HEK293T (cell line): ENCODE measurements at regions not wholly inside any gene's neighbourhood (a gene's known extent, or its start where the extent isn't known, plus 50 kb on each side); places are given as distances from the start of the nearest gene placed in this dataset.

Experiments
- CTCF ChIA-PET: fragments of 350-600 bp; formaldehyde crosslinking; extraction: SDS; loops from one replicate; lab custom pipeline; 2021; ENCODE audit warnings: antibody characterized with exemption, inconsistent platforms; lab: Yijun Ruan, JAX
- POLR2A ChIA-PET: fragments of 350-600 bp; formaldehyde crosslinking; extraction: SDS; loops from one replicate; lab custom pipeline; 2020; ENCODE audit warnings: antibody characterized with exemption, inconsistent platforms; lab: Yijun Ruan, JAX
- DNase-seq: peaks from one replicate; pipeline ENCODE4 v3.0.0; 2012; ENCODE audit warnings: mixed read lengths; ENCODE audit errors: extremely low spot score
- ARNT ChIP-seq: fragments of 450-650 bp; IDR thresholded peaks from 2 replicates; pipeline ENCODE4 v1.6.1; 2017; ENCODE audit warnings: mild to moderate bottlenecking
- BHLHE40 ChIP-seq: fragments of 450-650 bp; IDR thresholded peaks from 2 replicates; pipeline ENCODE4 v1.6.1; 2016; ENCODE audit warnings: mild to moderate bottlenecking, moderate library complexity, borderline replicate concordance
- CTBP1 ChIP-seq: fragments of 450-650 bp; IDR thresholded peaks from 2 replicates; pipeline ENCODE4 v1.6.1; 2016; ENCODE audit warnings: borderline replicate concordance
- ELF4 ChIP-seq: fragments of 450-650 bp; IDR thresholded peaks from 2 replicates; pipeline ENCODE4 v1.6.1; 2017; ENCODE audit warnings: antibody characterized with exemption
- FOXA1 ChIP-seq: fragments of 450-650 bp; IDR thresholded peaks from 2 replicates; pipeline ENCODE4 v1.6.1; 2016; ENCODE audit warnings: mild to moderate bottlenecking
- FOXK2 ChIP-seq: fragments of 450-650 bp; IDR thresholded peaks from 2 replicates; pipeline ENCODE4 v1.6.1; 2016; ENCODE audit warnings: mild to moderate bottlenecking
- FOXM1 ChIP-seq: fragments of 450-650 bp; IDR thresholded peaks from 2 replicates; pipeline ENCODE4 v1.6.1; 2017; ENCODE audit warnings: mild to moderate bottlenecking, borderline replicate concordance
- HDGF ChIP-seq: fragments of 450-650 bp; IDR thresholded peaks from 2 replicates; pipeline ENCODE4 v1.6.1; 2017; ENCODE audit warnings: antibody characterized with exemption, borderline replicate concordance
- L3MBTL2 ChIP-seq: fragments of 450-650 bp; conservative IDR thresholded peaks from 2 replicates; pipeline ENCODE4 v1.6.1; 2016; ENCODE audit warnings: mild to moderate bottlenecking
- LEF1 ChIP-seq: fragments of 450-650 bp; IDR thresholded peaks from 2 replicates; pipeline ENCODE4 v1.6.1; 2017; ENCODE audit warnings: mild to moderate bottlenecking, borderline replicate concordance
- NFRKB ChIP-seq: fragments of 450-650 bp; IDR thresholded peaks from 2 replicates; pipeline ENCODE4 v1.6.1; 2016; ENCODE audit warnings: mild to moderate bottlenecking, moderate library complexity
- SP1 ChIP-seq: fragments of 450-650 bp; IDR thresholded peaks from 2 replicates; pipeline ENCODE4 v1.6.1; 2017
- SUZ12 ChIP-seq: fragments of 450-650 bp; IDR thresholded peaks from 2 replicates; pipeline ENCODE4 v1.6.1; 2016; ENCODE audit warnings: mild to moderate bottlenecking
- TARDBP ChIP-seq: fragments of 450-650 bp; IDR thresholded peaks from 2 replicates; pipeline ENCODE4 v1.6.1; 2016
- ZNF384 ChIP-seq: fragments of 450-650 bp; IDR thresholded peaks from 2 replicates; pipeline ENCODE4 v1.6.1; 2016
- TF ChIP-seq, protein P1 (sequence below): fragments of 450-650 bp; IDR thresholded peaks from 2 replicates; pipeline ENCODE4 v1.6.1; 2016

DNA sequence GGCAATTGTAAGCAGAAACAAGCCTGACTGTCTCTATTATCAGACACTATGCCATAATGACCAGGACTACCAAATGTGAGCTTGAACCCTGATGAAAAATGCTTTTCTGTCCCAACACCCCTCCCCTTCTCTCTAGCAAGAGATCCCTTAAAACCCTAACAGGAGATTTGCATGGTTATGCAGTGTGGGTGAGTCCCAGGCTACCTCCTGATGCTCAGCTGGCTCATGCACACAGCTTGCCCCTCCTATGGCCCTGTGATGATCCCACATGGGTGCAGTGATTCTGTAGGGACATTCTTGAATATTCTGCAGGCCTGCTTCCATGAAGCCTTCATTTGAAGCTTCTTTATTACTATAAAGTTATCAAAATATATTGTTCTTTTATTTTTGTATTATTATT lies 357.4 kb downstream of the AKAIN1 start:
- POLR2A ChIA-PET, result no interaction called here
- no peak for DNase-seq
- CTCF ChIA-PET, result no interaction called here
- TF ChIP-seq ELF4, result no peak
- TF ChIP-seq CTBP1, result no peak
- TF ChIP-seq BHLHE40, result no peak
- no peak for TF ChIP-seq FOXA1
- no peak for TF ChIP-seq FOXM1
- no peak for TF ChIP-seq TARDBP

DNA sequence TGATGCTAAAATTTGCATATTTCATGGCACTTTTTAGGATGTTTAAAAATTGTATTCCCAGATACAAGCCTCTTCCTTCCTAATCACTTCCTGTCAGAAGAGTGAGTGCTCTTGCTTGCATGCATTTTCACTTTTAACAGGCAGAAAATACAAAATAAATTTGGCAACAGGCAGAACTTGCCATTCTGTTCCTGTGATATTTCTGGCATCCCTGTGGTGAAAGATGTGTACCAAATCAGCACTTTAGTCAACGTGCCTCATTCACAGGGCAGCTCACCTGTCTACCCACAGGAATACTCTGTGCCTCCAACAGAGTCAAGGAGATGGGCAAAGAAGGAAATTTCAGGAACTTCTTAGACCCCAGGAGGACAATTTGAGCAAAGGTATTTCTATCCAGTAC lies 360.9 kb downstream of the AKAIN1 start:
- ChIA-PET POLR2A (no interaction called here), CTCF (no interaction called here)
- TF ChIP-seq TARDBP (no peak), BHLHE40 (no peak), ELF4 (no peak), L3MBTL2 (no peak), ARNT (no peak), FOXM1 (no peak), FOXK2 (no peak), FOXA1 (no peak), NFRKB (no peak), SP1 (no peak), CTBP1 (no peak), LEF1 (no peak)
- TF ChIP-seq, protein P1, sequence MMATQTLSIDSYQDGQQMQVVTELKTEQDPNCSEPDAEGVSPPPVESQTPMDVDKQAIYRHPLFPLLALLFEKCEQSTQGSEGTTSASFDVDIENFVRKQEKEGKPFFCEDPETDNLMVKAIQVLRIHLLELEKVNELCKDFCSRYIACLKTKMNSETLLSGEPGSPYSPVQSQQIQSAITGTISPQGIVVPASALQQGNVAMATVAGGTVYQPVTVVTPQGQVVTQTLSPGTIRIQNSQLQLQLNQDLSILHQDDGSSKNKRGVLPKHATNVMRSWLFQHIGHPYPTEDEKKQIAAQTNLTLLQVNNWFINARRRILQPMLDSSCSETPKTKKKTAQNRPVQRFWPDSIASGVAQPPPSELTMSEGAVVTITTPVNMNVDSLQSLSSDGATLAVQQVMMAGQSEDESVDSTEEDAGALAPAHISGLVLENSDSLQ, result no peak
- no peak for DNase-seq

DNA sequence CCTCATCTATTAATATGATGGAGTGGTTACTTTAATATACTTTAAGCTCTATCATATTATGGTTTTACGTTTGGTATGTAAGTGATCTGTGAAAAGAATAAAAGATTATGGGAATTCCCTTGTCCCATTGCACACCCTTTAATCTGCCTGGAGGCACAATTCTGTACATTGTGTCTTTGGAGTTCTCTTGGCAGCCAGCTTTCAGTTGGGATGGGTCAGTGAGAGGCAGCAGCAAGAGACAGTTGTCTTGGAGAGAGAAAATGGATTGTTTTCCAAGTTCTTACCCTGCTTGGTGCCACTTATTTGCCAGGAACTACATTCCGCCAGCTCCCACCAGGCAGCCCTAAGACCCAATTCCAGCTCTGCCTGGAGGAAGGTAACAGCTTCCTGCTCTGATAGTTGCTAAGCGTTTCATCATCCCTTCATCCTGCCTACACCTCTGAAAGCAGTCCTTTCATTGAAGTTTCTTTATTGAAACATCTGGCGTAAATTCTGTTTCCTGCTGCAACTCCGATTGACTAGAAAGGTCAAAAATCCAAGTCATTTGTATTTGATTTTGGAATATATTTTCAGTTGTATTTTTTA lies 365.2 kb downstream of the AKAIN1 start:
- TF ChIP-seq HDGF (no peak), FOXK2 (no peak), NFRKB (no peak), CTBP1 (no peak), SUZ12 (no peak), ZNF384 (no peak), L3MBTL2 (no peak), ARNT (no peak), BHLHE40 (no peak), LEF1 (no peak), SP1 (no peak), FOXA1 (no peak), FOXM1 (no peak), TARDBP (no peak), ELF4 (no peak)
- TF ChIP-seq, protein P1, result no peak
- ChIA-PET POLR2A (no interaction called here), CTCF (no interaction called here)
- DNase-seq, result no peak

DNA sequence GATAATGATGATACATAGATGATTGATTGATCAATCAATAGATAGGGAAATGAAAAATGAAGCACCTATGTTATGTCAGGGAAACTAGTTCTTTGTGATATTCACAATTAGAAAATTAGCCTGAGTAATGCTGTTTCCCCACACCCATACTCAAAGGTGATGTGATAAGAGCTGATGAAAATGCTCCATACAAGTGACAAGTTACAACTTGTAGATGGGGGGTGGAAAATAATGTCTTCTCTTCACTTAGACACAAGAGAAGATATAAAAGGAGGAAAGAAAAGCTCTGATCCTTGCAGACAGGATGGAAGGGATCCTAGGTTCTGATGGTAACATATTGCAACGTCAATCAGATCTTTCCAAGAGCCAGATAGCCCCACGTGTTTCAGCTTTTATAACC lies 365.9 kb downstream of the AKAIN1 start:
- POLR2A ChIA-PET, result no interaction called here
- CTCF ChIA-PET, result no interaction called here

DNA sequence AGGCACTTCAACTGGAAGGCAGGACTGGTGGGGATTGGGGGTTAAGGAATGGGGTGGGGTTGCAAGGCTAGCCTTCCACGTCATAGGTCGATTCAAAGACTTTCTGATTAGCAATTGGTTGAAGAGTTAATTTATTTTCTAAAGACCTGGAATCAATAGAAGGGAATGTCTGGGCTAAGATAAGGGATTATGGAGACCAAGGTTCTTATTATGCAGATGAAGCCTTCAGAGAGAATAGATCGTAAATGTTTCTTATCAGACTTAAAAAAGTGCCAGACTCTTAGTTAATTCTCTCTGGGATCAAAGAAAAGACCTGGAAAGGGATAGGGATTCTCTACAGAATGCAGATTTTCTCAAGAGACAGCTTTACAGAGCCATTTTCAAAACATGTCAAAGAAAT lies 368.0 kb upstream of the DLGAP1 start:
- ChIA-PET POLR2A (interaction anchor here (0.5 kb wide), 1 partner anchor 1372 kb away, joined by 4 read pairs; no protein-coding TSS in a partner anchor), CTCF (no interaction called here)
- DNase-seq, result no peak
- TF ChIP-seq LEF1, result no peak
- no peak for TF ChIP-seq FOXK2
- no peak for TF ChIP-seq FOXA1

More for the DNA sequence above, 365.9 kb downstream of the AKAIN1 start:
- DNase-seq, result no peak
- TF ChIP-seq CTBP1, result no peak

DNA sequence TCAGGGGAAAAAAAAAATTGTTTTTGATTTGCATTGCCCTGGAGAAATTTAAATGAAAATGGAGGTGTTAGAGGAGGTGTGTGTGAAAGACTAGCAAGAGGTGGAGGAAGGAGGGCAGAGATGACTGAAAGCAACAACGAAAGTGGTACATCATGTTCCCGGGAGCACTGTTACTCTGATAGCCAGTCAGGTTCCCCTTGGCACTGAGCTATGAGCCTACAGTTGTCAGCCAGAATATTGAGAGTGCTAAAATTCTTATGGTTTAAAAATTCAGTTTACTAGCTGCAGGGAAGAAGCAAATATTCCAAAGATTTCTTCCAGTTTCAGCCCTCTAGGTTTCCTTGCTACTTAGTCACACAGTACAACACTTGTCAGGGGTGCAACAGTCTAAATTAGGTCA lies 366.7 kb upstream of the DLGAP1 start:
- POLR2A ChIA-PET, result no interaction called here
- no peak for DNase-seq
- CTCF ChIA-PET, result no interaction called here
- no peak for TF ChIP-seq SUZ12
- TF ChIP-seq BHLHE40, result no peak
- no peak for TF ChIP-seq ARNT
- no peak for TF ChIP-seq L3MBTL2
- TF ChIP-seq, protein P1, result no peak
- no peak for TF ChIP-seq SP1
- TF ChIP-seq ZNF384, result no peak
- TF ChIP-seq CTBP1, result no peak
- TF ChIP-seq FOXA1, result no peak
- no peak for TF ChIP-seq FOXM1
- TF ChIP-seq NFRKB, result no peak
- TF ChIP-seq ELF4, result no peak
- TF ChIP-seq LEF1, result no peak
- no peak for TF ChIP-seq HDGF
- TF ChIP-seq TARDBP, result no peak
- no peak for TF ChIP-seq FOXK2

DNA sequence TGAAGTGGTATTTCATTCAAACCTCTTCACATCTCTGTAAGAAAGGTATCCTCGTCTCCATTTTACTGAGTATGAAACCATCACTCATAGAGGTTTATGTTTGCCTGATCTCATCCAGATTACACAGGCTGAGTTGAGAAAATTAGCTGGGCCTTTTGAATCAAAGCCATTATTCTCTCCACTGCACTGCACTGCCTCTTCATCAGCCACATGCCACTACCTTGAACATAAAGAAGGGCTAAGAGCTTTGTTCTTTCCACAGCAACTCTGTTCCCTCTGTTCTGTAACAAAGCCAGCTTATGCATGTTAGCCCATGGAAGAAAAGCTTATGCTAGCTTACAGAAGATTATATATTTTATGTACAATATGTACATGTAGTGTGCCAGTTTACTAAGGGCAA lies 362.6 kb upstream of the DLGAP1 start:
- no peak for TF ChIP-seq BHLHE40
- no peak for TF ChIP-seq NFRKB
- no peak for TF ChIP-seq ARNT
- TF ChIP-seq ELF4, result no peak
- TF ChIP-seq HDGF, result no peak
- TF ChIP-seq SP1, result no peak
- no peak for TF ChIP-seq CTBP1
- no peak for TF ChIP-seq L3MBTL2
- TF ChIP-seq, protein P1, result no peak
- TF ChIP-seq FOXK2, result no peak
- no peak for TF ChIP-seq FOXM1
- TF ChIP-seq ZNF384, result no peak
- no peak for TF ChIP-seq LEF1
- no peak for TF ChIP-seq SUZ12
- TF ChIP-seq FOXA1, result no peak
- ChIA-PET POLR2A (no interaction called here), CTCF (no interaction called here)
- DNase-seq, result no peak
